H1 (cell line): ENCODE measurements at regions not wholly inside any gene's neighbourhood (a gene's known extent, or its start where the extent isn't known, plus 50 kb on each side); places are given as distances from the start of the nearest gene placed in this dataset.

Source experiments
- CTCF ChIA-PET: fragments of 300-600 bp; sonication (Branson Sonifier 250); formaldehyde crosslinking; loops from one replicate; lab custom pipeline; 2021; ENCODE audit not compliant: partially characterized antibody; lab: Charles Lee
- POLR2A ChIA-PET: fragments of 300-600 bp; sonication (Branson Sonifier 250); formaldehyde crosslinking; loops from one replicate; lab custom pipeline; 2021; ENCODE audit warnings: inconsistent platforms; ENCODE audit not compliant: partially characterized antibody; lab: Charles Lee
- DNase-seq, 2 experiments: peaks; one replicate each; pipeline versions ENCODE4 v3.0.0 to v3.0.0-alpha.2; 2010 to 2022; ENCODE audit warnings: low spot score in 2 of 2, low read depth in 1 of 2, mixed read lengths in 1 of 2
- FAIRE-seq: peaks from 2 replicates; lab custom pipeline; 2011; peaks lifted over from hg19 to GRCh38; lab: Jason Lieb, UNC
- H2AFZ ChIP-seq: 2 replicates; pipeline ENCODE4 v1.8.1; 2012; ENCODE audit warnings: low read length, inconsistent platforms
- H2AK5ac ChIP-seq: 2 replicates; pipeline ENCODE4 v1.6.1; 2013; ENCODE audit warnings: low read depth, low read length
- H2BK120ac ChIP-seq: replicated peaks from 2 replicates; pipeline ENCODE3; 2013; ENCODE audit warnings: low read depth, low read length, inconsistent platforms
- H2BK12ac ChIP-seq: 2 replicates; pipeline ENCODE4 v1.6.1; 2013; ENCODE audit warnings: low read depth, low read length
- H2BK15ac ChIP-seq: 2 replicates; pipeline ENCODE4 v1.6.1; 2013; ENCODE audit warnings: low read length
- H2BK20ac ChIP-seq: 2 replicates; pipeline ENCODE4 v1.6.1; 2013; ENCODE audit warnings: low read length
- H2BK5ac ChIP-seq: 2 replicates; pipeline ENCODE4 v1.6.1; 2013; ENCODE audit warnings: low read depth, low read length
- H3K14ac ChIP-seq: 2 replicates; pipeline ENCODE4 v1.6.1; 2013; ENCODE audit warnings: inconsistent platforms; ENCODE audit not compliant: insufficient read length
- H3K18ac ChIP-seq: 2 replicates; pipeline ENCODE4 v1.6.1; 2013; ENCODE audit warnings: low read length; ENCODE audit errors: extremely low read depth
- H3K23ac ChIP-seq: 2 replicates; pipeline ENCODE4 v1.6.1; 2013; ENCODE audit warnings: inconsistent platforms; ENCODE audit not compliant: insufficient read length
- H3K23me2 ChIP-seq: 2 replicates; pipeline ENCODE4 v1.6.1; 2013; ENCODE audit warnings: low read depth, low read length
- H3K27ac ChIP-seq: 2 replicates; pipeline ENCODE4 v1.6.1; 2011; ENCODE audit warnings: low read depth, low read length, inconsistent platforms
- H3K27me3 ChIP-seq, 4 experiments: replicated peaks in 1 of 4; 1 replicate in 1 of 4; 2 replicates in 3 of 4; pipeline versions ENCODE4 v1.6.1 to v1.8.1; 2011 to 2013; ENCODE audit warnings: low read length in 3 of 4, mild to moderate bottlenecking in 3 of 4, inconsistent platforms in 2 of 4, mixed read lengths in 2 of 4, moderate library complexity in 1 of 4; ENCODE audit not compliant: control insufficient read depth in 3 of 4, insufficient read depth in 3 of 4; ENCODE audit errors: extremely low read depth in 1 of 4
- H3K36me3 ChIP-seq, 4 experiments: 2 replicates each; pipeline versions ENCODE4 v1.6.1 to v1.8.1; 2011 to 2013; ENCODE audit warnings: mild to moderate bottlenecking in 4 of 4, low read length in 3 of 4, moderate library complexity in 2 of 4, control low read depth in 1 of 4, inconsistent platforms in 1 of 4; ENCODE audit not compliant: insufficient read depth in 4 of 4, control insufficient read depth in 2 of 4
- H3K4ac ChIP-seq: replicated peaks from 2 replicates; pipeline ENCODE3; 2013; ENCODE audit warnings: low read length, low read depth, mixed read lengths, inconsistent platforms; ENCODE audit not compliant: insufficient read length
- H3K4me1 ChIP-seq, 4 experiments: replicated peaks in 1 of 4; 1 replicate in 1 of 4; 2 replicates in 3 of 4; pipeline versions ENCODE4 v1.6.1 to v1.8.1; 2011 to 2013; ENCODE audit warnings: low read length in 3 of 4, inconsistent platforms in 2 of 4, mixed read lengths in 1 of 4; ENCODE audit not compliant: insufficient read depth in 4 of 4, control insufficient read depth in 3 of 4
- H3K4me2 ChIP-seq, 2 experiments: 2 replicates each; pipeline versions ENCODE4 v1.6.1 to v1.8.1; 2011 to 2013; ENCODE audit warnings: low read depth in 2 of 2, low read length in 2 of 2, control low read depth in 1 of 2, inconsistent platforms in 1 of 2, mild to moderate bottlenecking in 1 of 2; ENCODE audit not compliant: insufficient read depth in 1 of 2
- H3K4me3 ChIP-seq, 4 experiments: fragments of 200-600, 300-600 bp in 1 of 4; sonication (generic), shearing (Covaris generic), sonication (Bioruptor Twin) in 1 of 4; 2 replicates each; pipeline versions ENCODE4 v1.5.1 to v1.8.1; 2011 to 2016; ENCODE audit warnings: low read length in 4 of 4, low read depth in 3 of 4, control low read depth in 2 of 4, inconsistent platforms in 2 of 4, mild to moderate bottlenecking in 2 of 4, mixed read lengths in 1 of 4, moderate library complexity in 1 of 4; ENCODE audit not compliant: insufficient read depth in 2 of 4; ENCODE audit errors: extremely low read depth in 1 of 4
- H3K56ac ChIP-seq: replicated peaks from 2 replicates; pipeline ENCODE3; 2013; ENCODE audit warnings: low read depth, mild to moderate bottlenecking, mixed read lengths, low read length, inconsistent platforms; ENCODE audit not compliant: insufficient read length
- H3K79me1 ChIP-seq: 2 replicates; pipeline ENCODE4 v1.6.1; 2013; ENCODE audit warnings: low read depth, low read length, control low read depth
- H3K79me2 ChIP-seq, 2 experiments: 2 replicates each; pipeline versions ENCODE4 v1.6.1 to v1.8.1; 2012 to 2013; ENCODE audit warnings: low read length in 2 of 2, mild to moderate bottlenecking in 2 of 2, inconsistent platforms in 1 of 2; ENCODE audit not compliant: insufficient read depth in 2 of 2, control insufficient read depth in 1 of 2
- H3K9ac ChIP-seq, 4 experiments: replicated peaks in 1 of 4; 1 replicate in 1 of 4; 2 replicates in 3 of 4; pipeline versions ENCODE4 v1.6.1 to v1.8.1; 2011 to 2013; ENCODE audit warnings: low read depth in 3 of 4, low read length in 3 of 4, control low read depth in 2 of 4, mild to moderate bottlenecking in 2 of 4, moderate library complexity in 2 of 4, inconsistent platforms in 1 of 4; ENCODE audit errors: extremely low read depth in 1 of 4
- H3K9me3 ChIP-seq, 2 experiments: 2 replicates each; pipeline versions ENCODE4 v1.6.1 to v1.8.1; 2012 to 2013; ENCODE audit warnings: mild to moderate bottlenecking in 2 of 2, moderate library complexity in 2 of 2, control low read depth in 1 of 2, inconsistent platforms in 1 of 2, low read depth in 1 of 2, low read length in 1 of 2, mixed read lengths in 1 of 2; ENCODE audit not compliant: insufficient read depth in 2 of 2
- H4K20me1 ChIP-seq, 2 experiments: replicated peaks in 1 of 2; 2 replicates each; pipeline versions ENCODE3 to v1.8.1; 2011 to 2013; ENCODE audit warnings: inconsistent platforms in 2 of 2, low read length in 2 of 2, mild to moderate bottlenecking in 1 of 2; ENCODE audit not compliant: insufficient read depth in 2 of 2, control insufficient read depth in 1 of 2
- H4K5ac ChIP-seq: 2 replicates; pipeline ENCODE4 v1.6.1; 2013; ENCODE audit warnings: low read length, low read depth, mixed read lengths, inconsistent platforms; ENCODE audit not compliant: insufficient read length
- H4K8ac ChIP-seq: 2 replicates; pipeline ENCODE4 v1.8.0; 2013; ENCODE audit warnings: mild to moderate bottlenecking, moderate library complexity, low read length, inconsistent platforms; ENCODE audit not compliant: insufficient read depth; ENCODE audit errors: extremely low read depth
- H4K91ac ChIP-seq: replicated peaks from 2 replicates; pipeline ENCODE3; 2013; ENCODE audit warnings: low read length, mixed read lengths, inconsistent platforms; ENCODE audit not compliant: insufficient read length
- CEBPB ChIP-seq: IDR thresholded peaks from 2 replicates; pipeline ENCODE4 v1.6.1; 2012; ENCODE audit warnings: low read depth, low read length
- JUN ChIP-seq: IDR thresholded peaks from 2 replicates; pipeline ENCODE4 v1.6.1; 2011; ENCODE audit warnings: low read depth, mild to moderate bottlenecking, improper control_type of control experiment, low read length
- MAFK ChIP-seq: IDR thresholded peaks from 2 replicates; pipeline ENCODE4 v1.6.1; 2012; ENCODE audit warnings: low read depth, mild to moderate bottlenecking, improper control_type of control experiment, low read length
- NRF1 ChIP-seq: IDR thresholded peaks from 2 replicates; pipeline ENCODE4 v1.6.1; 2011; ENCODE audit warnings: mild to moderate bottlenecking, low read depth, low read length, improper control_type of control experiment
- POLR2A ChIP-seq, 2 experiments: IDR thresholded peaks; 1 replicate in 1 of 2; 2 replicates in 1 of 2; pipeline ENCODE4 v1.6.1; 2011; ENCODE audit warnings: low read depth in 2 of 2, low read length in 2 of 2, mild to moderate bottlenecking in 2 of 2; ENCODE audit errors: control extremely low read depth in 1 of 2
- SP2 ChIP-seq: IDR thresholded peaks from 2 replicates; pipeline ENCODE4 v1.6.1; 2012; ENCODE audit warnings: mild to moderate bottlenecking, low read length, inconsistent platforms
- SRF ChIP-seq: IDR thresholded peaks from 2 replicates; pipeline ENCODE4 v1.6.1; 2011; ENCODE audit warnings: mild to moderate bottlenecking, low read depth, low read length, moderate library complexity
- TAF1 ChIP-seq: IDR thresholded peaks from 2 replicates; pipeline ENCODE4 v1.6.1; 2011; ENCODE audit warnings: mild to moderate bottlenecking, low read depth, low read length
- YY1 ChIP-seq: IDR thresholded peaks from 2 replicates; pipeline ENCODE4 v1.6.1; 2011; ENCODE audit warnings: low read depth, mild to moderate bottlenecking, low read length
- ZNF274 ChIP-seq: IDR thresholded peaks from 2 replicates; pipeline ENCODE4 v1.7.0; 2012; ENCODE audit warnings: low read length, borderline replicate concordance; ENCODE audit errors: extremely low read depth
- TF ChIP-seq, protein P1 (sequence below): IDR thresholded peaks from 2 replicates; pipeline ENCODE4 v1.6.1; 2012; ENCODE audit warnings: low read length, inconsistent platforms
- TF ChIP-seq, protein P2 (sequence below): IDR thresholded peaks from 2 replicates; pipeline ENCODE4 v1.6.1; 2011; ENCODE audit warnings: low read length, improper control_type of control experiment

DNA sequence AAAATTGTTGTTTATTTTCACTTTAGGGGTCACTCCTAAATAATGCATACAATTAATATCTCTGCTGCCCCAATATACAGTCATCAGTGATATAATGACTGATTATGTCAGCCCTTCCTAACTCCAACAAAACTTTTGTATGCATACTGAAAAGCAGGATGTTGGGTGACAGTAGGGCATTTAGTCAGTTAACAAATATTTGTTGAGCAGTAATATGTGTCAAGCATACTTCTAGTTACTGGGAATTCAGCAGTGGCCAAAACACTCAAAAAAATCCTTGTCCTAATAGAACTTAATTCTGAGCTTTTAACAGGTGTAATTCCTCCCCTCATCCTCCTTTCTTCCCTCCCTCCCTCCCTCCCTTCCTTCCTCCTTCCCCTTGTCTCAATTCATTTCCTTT is 560.7 kb upstream of the KLHL1 start:
- Histone ChIP-seq H4K5ac (no peak overlapping the region), H3K23me2 (no peaks in the 10 kb centered on the region), H3K27ac (no peak overlapping the region), H3K14ac (no peak overlapping the region), H3K4me3 (no peak overlapping the region), H2BK15ac (no peak overlapping the region), H3K9me3 (no peaks in the 10 kb centered on the region), H3K56ac (no peak overlapping the region), H4K91ac (no peak overlapping the region), H3K4me2 (no peak overlapping the region), H2BK20ac (no peak overlapping the region), H4K20me1 (no peaks in the 10 kb centered on the region), H3K79me2 (no peaks in the 10 kb centered on the region), H2AFZ (no peak overlapping the region), H3K4me1 (peaks cover 0 to 5% (median 0%) of the 10 kb centered on the region in 4 experiments; a peak in 1 of 7 replicates), H3K23ac (no peak overlapping the region), H3K4ac (no peak overlapping the region), H2BK120ac (no peak overlapping the region), H3K18ac (no peak overlapping the region), H3K9ac (no peak overlapping the region), H2BK12ac (no peak overlapping the region), H2AK5ac (no peak overlapping the region), H3K36me3 (no peaks in the 10 kb centered on the region), H2BK5ac (no peak overlapping the region), H3K79me1 (no peaks in the 10 kb centered on the region), H4K8ac (no peak overlapping the region), H3K27me3 (no peaks in the 10 kb centered on the region)
- TF ChIP-seq, protein P1, sequence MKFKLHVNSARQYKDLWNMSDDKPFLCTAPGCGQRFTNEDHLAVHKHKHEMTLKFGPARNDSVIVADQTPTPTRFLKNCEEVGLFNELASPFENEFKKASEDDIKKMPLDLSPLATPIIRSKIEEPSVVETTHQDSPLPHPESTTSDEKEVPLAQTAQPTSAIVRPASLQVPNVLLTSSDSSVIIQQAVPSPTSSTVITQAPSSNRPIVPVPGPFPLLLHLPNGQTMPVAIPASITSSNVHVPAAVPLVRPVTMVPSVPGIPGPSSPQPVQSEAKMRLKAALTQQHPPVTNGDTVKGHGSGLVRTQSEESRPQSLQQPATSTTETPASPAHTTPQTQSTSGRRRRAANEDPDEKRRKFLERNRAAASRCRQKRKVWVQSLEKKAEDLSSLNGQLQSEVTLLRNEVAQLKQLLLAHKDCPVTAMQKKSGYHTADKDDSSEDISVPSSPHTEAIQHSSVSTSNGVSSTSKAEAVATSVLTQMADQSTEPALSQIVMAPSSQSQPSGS, result no peak
- TF ChIP-seq ZNF274 (no peak), CEBPB (no peak), SRF (no peak), SP2 (no peak), YY1 (no peak), JUN (no peak), TAF1 (no peak), POLR2A (IDR thresholded peaks at IDR 0.05; ENCODE audit: control extremely low read depth in 1 of 2, low read depth in 2 of 2, low read length in 2 of 2) (no peak), NRF1 (no peak), MAFK (no peak)
- TF ChIP-seq, protein P2, sequence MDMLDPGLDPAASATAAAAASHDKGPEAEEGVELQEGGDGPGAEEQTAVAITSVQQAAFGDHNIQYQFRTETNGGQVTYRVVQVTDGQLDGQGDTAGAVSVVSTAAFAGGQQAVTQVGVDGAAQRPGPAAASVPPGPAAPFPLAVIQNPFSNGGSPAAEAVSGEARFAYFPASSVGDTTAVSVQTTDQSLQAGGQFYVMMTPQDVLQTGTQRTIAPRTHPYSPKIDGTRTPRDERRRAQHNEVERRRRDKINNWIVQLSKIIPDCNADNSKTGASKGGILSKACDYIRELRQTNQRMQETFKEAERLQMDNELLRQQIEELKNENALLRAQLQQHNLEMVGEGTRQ, result no peak
- no peak for DNase-seq
- no peak for FAIRE-seq
- CTCF ChIA-PET, result no interaction called here
- POLR2A ChIA-PET, result no interaction called here
